ENCODE measurements at regions not wholly inside any gene's neighbourhood (a gene's known extent, or its start where the extent isn't known, plus 50 kb on each side); places are given as distances from the start of the nearest gene placed in this dataset.

- no peak for DNase-seq (ENCODE audit: low read depth, low spot score)
- in situ Hi-C loops (cut with HindIII; ENCODE audit: low pct_unique_long_range_greater_than_20kb, low sequenced_read_pairs): no loop called here
Measured at GRCh38 chr2:6728156-6728555, 137.6 kb downstream of the CMPK2 start.

GRCh38 chr2:6730003-6730402 is 135.7 kb downstream of the CMPK2 start:
- in situ Hi-C loops (cut with HindIII; ENCODE audit: low pct_unique_long_range_greater_than_20kb, low sequenced_read_pairs): no loop called here
- no peak for DNase-seq (ENCODE audit: low read depth, low spot score)

- no peak for DNase-seq (ENCODE audit: low read depth, low spot score)
- in situ Hi-C loops (cut with HindIII; ENCODE audit: low pct_unique_long_range_greater_than_20kb, low sequenced_read_pairs): no loop called here
Measured at GRCh38 chr2:6730649-6731532, 134.8 kb downstream of the CMPK2 start.

- in situ Hi-C loops (cut with HindIII; ENCODE audit: low pct_unique_long_range_greater_than_20kb, low sequenced_read_pairs): no loop called here
- DNase-seq (ENCODE audit: low read depth, low spot score): no peak
Measured at GRCh38 chr2:6739547-6739946, 126.2 kb downstream of the CMPK2 start.

GRCh38 chr2:6741229-6741628 is 124.5 kb downstream of the CMPK2 start:
- in situ Hi-C loops (cut with HindIII; ENCODE audit: low pct_unique_long_range_greater_than_20kb, low sequenced_read_pairs): no loop called here
- DNase-seq (ENCODE audit: low read depth, low spot score): no peak

GRCh38 chr2:6744038-6744437 is 121.7 kb downstream of the CMPK2 start:
- DNase-seq (ENCODE audit: low read depth, low spot score): no peak
- in situ Hi-C loops (cut with HindIII; ENCODE audit: low pct_unique_long_range_greater_than_20kb, low sequenced_read_pairs): no loop called here

GRCh38 chr2:6747433-6747832 is 118.3 kb downstream of the CMPK2 start:
- DNase-seq (ENCODE audit: low read depth, low spot score): no peak
- in situ Hi-C loops (cut with HindIII; ENCODE audit: low pct_unique_long_range_greater_than_20kb, low sequenced_read_pairs): no loop called here

GRCh38 chr2:6748406-6749067 is 117.2 kb downstream of the CMPK2 start:
- DNase-seq (ENCODE audit: low read depth, low spot score): no peak

GRCh38 chr2:6749962-6750361 is 115.7 kb downstream of the CMPK2 start:
- no peak for DNase-seq (ENCODE audit: low read depth, low spot score)
- in situ Hi-C loops (cut with HindIII; ENCODE audit: low pct_unique_long_range_greater_than_20kb, low sequenced_read_pairs): no loop called here

More at GRCh38 chr2:6748406-6749067, 117.2 kb downstream of the CMPK2 start:
- in situ Hi-C loops (cut with HindIII; ENCODE audit: low pct_unique_long_range_greater_than_20kb, low sequenced_read_pairs): no loop called here

- in situ Hi-C loops (cut with HindIII; ENCODE audit: low pct_unique_long_range_greater_than_20kb, low sequenced_read_pairs): no loop called here
- DNase-seq (ENCODE audit: low read depth, low spot score): no peak
Measured at GRCh38 chr2:6750411-6751158, 115.1 kb downstream of the CMPK2 start.

GRCh38 chr2:6754419-6754818 is 111.3 kb downstream of the CMPK2 start:
- no peak for DNase-seq (ENCODE audit: low read depth, low spot score)
- in situ Hi-C loops (cut with HindIII; ENCODE audit: low pct_unique_long_range_greater_than_20kb, low sequenced_read_pairs): no loop called here

GRCh38 chr2:6755456-6755855 is 110.3 kb downstream of the CMPK2 start:
- no peak for DNase-seq (ENCODE audit: low read depth, low spot score)
- in situ Hi-C loops (cut with HindIII; ENCODE audit: low pct_unique_long_range_greater_than_20kb, low sequenced_read_pairs): no loop called here

GRCh38 chr2:6757215-6757614 is 108.5 kb downstream of the CMPK2 start:
- DNase-seq (ENCODE audit: low read depth, low spot score): no peak
- in situ Hi-C loops (cut with HindIII; ENCODE audit: low pct_unique_long_range_greater_than_20kb, low sequenced_read_pairs): no loop called here

- DNase-seq (ENCODE audit: low read depth, low spot score): no peak
- in situ Hi-C loops (cut with HindIII; ENCODE audit: low pct_unique_long_range_greater_than_20kb, low sequenced_read_pairs): no loop called here
Measured at GRCh38 chr2:6759689-6760088, 106.0 kb downstream of the CMPK2 start.

GRCh38 chr2:6760132-6760531 is 105.6 kb downstream of the CMPK2 start:
- in situ Hi-C loops (cut with HindIII; ENCODE audit: low pct_unique_long_range_greater_than_20kb, low sequenced_read_pairs): no loop called here
- DNase-seq (ENCODE audit: low read depth, low spot score): no peak

- in situ Hi-C loops (cut with HindIII; ENCODE audit: low pct_unique_long_range_greater_than_20kb, low sequenced_read_pairs): no loop called here
- DNase-seq (ENCODE audit: low read depth, low spot score): no peak
Measured at GRCh38 chr2:6764968-6765723, 100.6 kb downstream of the CMPK2 start.

GRCh38 chr2:6769346-6769745 is 96.4 kb downstream of the CMPK2 start:
- no peak for DNase-seq (ENCODE audit: low read depth, low spot score)
- in situ Hi-C loops (cut with HindIII; ENCODE audit: low pct_unique_long_range_greater_than_20kb, low sequenced_read_pairs): no loop called here

GRCh38 chr2:6770006-6770405 is 95.7 kb downstream of the CMPK2 start:
- in situ Hi-C loops (cut with HindIII; ENCODE audit: low pct_unique_long_range_greater_than_20kb, low sequenced_read_pairs): no loop called here
- no peak for DNase-seq (ENCODE audit: low read depth, low spot score)

All from SK-MEL-5 (cell line).